Common myeloid progenitor, CD34-positive (primary cell): ENCODE measurements at regions not wholly inside any gene's neighbourhood (a gene's known extent, or its start where the extent isn't known, plus 50 kb on each side); places are given as distances from the start of the nearest gene placed in this dataset.

Source experiments
- CTCF ChIA-PET: fragments of 350-600 bp; sonication (Branson Sonifier 250); formaldehyde crosslinking; loops from one replicate; lab custom pipeline; 2021; ENCODE audit warnings: antibody characterized with exemption; lab: Charles Lee
- POLR2A ChIA-PET: fragments of 350-600 bp; sonication (Branson Sonifier 250); formaldehyde crosslinking; loops from one replicate; lab custom pipeline; 2021; ENCODE audit warnings: antibody characterized with exemption; lab: Charles Lee
- DNase-seq, 3 donors: peaks; one replicate each; pipeline versions ENCODE4 v3.0.0 to v3.0.0-alpha.2; 2013
- H3K27ac ChIP-seq, 2 experiments: 1 replicate in 1 of 2; 2 replicates in 1 of 2; pipeline ENCODE4 v1.7.0; 2013; ENCODE audit warnings: inconsistent platforms in 2 of 2, low read length in 2 of 2, mild to moderate bottlenecking in 2 of 2, low read depth in 1 of 2, moderate library complexity in 1 of 2; ENCODE audit not compliant: severe bottlenecking in 2 of 2, insufficient read depth in 1 of 2, poor library complexity in 1 of 2
- H3K27me3 ChIP-seq, 5 experiments: replicated peaks in 2 of 5; 1 replicate in 3 of 5; 2 replicates in 2 of 5; pipeline versions ENCODE4 v1.6.1 to v1.7.0; 2013; ENCODE audit warnings: low read length in 4 of 5, mild to moderate bottlenecking in 2 of 5, moderate library complexity in 2 of 5, inconsistent platforms in 1 of 5; ENCODE audit not compliant: insufficient read depth in 5 of 5, control insufficient read depth in 4 of 5
- H3K36me3 ChIP-seq, 4 experiments: 1 replicate in 2 of 4; 2 replicates in 2 of 4; pipeline versions ENCODE4 v1.6.1 to v1.7.0; 2013; ENCODE audit warnings: low read length in 3 of 4, control low read depth in 1 of 4, mild to moderate bottlenecking in 1 of 4; ENCODE audit not compliant: control insufficient read depth in 4 of 4, insufficient read depth in 4 of 4
- H3K4me1 ChIP-seq, 4 experiments: 1 replicate in 3 of 4; 2 replicates in 1 of 4; pipeline versions ENCODE4 v1.6.1 to v1.7.1; 2013; ENCODE audit warnings: low read length in 3 of 4, mild to moderate bottlenecking in 3 of 4, control low read depth in 1 of 4, inconsistent platforms in 1 of 4, moderate library complexity in 1 of 4; ENCODE audit not compliant: control insufficient read depth in 4 of 4, insufficient read depth in 4 of 4; ENCODE audit errors: control extremely low read depth in 1 of 4
- H3K4me3 ChIP-seq, 7 experiments: 1 replicate in 4 of 7; 2 replicates in 3 of 7; pipeline versions ENCODE4 v1.5.1 to v1.7.0; 2013; ENCODE audit warnings: mild to moderate bottlenecking in 7 of 7, low read length in 6 of 7, moderate library complexity in 6 of 7, inconsistent platforms in 2 of 7, low read depth in 2 of 7, control low read depth in 1 of 7; ENCODE audit not compliant: insufficient read depth in 4 of 7, control insufficient read depth in 1 of 7; ENCODE audit errors: extremely low read depth in 1 of 7
- H3K9me3 ChIP-seq, 5 experiments: 1 replicate in 4 of 5; 2 replicates in 1 of 5; pipeline versions ENCODE4 v1.6.1 to v1.7.1; 2013; ENCODE audit warnings: low read length in 4 of 5, mild to moderate bottlenecking in 2 of 5, inconsistent platforms in 1 of 5, low read depth in 1 of 5, moderate library complexity in 1 of 5; ENCODE audit not compliant: control insufficient read depth in 4 of 5, insufficient read depth in 2 of 5; ENCODE audit errors: control extremely low read depth in 1 of 5
- WGBS: methylation state at CpG from one replicate; pipeline ENCODE4 v1.1.5; 2013; ENCODE audit not compliant: insufficient coverage; 5-methylcytosine and 5-hydroxymethylcytosine counted together

DNA sequence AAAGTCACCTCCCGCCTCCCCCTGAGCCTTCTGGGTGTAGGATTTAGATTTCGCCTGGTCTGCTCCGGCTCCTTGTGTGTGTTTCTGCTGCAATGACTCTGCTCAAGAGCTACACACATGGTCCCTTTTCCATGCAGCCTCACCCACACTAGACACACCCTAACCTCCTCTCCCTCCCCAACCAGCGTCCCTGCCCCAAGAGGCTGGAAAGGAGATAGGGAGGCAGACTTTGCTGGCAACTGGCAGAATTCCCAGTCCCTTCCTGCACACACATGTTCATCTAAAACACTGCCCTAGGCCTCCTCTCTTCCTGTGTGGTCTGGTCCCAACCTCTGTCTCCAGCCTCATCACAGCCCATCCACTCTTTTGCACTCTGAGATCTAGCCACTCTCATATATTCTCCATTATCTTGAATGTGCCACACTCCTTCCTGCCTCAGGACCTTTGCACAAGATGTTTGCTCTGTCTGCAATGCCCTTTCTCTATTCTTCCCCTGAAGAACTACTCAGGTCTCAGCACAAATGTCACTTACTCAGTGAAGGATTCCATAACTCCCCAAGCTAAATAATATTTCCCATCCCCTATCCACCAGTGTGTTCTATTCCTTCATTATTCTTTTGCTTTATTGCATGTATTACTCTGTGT is 253.8 kb downstream of the CDK5RAP2 start:
- POLR2A ChIA-PET, result no interaction called here

DNA sequence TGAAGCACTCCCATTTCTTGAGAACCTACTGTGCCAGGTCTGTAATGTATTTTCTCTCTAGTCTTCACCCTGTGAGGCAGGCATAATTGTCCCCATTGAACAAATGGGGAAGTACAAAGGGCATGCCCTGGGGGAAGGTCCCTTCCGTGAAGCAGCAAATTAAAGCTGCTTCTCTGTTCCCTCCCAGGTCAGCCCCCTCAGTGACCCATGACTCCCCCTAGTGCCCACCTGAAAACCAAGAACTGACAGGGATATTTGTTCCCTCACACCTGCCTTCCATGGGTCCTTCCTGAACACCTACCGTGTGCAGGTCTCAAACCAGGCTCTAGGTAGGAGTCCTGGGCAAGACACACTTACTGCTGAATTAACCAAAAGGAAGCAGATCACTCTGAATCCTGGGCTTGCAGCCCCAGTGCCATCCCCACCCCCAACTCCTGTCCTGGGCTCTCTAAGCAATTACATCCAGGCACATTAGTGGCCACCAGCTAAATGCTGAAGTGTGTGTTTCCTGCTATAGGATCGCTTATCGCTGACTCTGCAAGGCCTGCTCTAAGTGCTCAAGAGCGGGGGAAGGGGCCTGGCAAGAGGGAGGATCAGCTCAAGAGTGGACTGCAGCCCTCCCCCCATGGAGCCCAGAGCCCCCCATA is 254.8 kb downstream of the CDK5RAP2 start:
- no peak overlapping the region for H3K4me3 ChIP-seq
- H3K9me3 ChIP-seq, result no peaks in the 10 kb centered on the region
- no peaks in the 10 kb centered on the region for H3K4me1 ChIP-seq
- ChIA-PET POLR2A (no interaction called here), CTCF (no interaction called here)
- DNase-seq, result peak in 2 of 3 donors; percentile 2 to 13
- H3K27me3 ChIP-seq, result peaks cover 0 to 4% (median 0%) of the 10 kb centered on the region in 5 experiments
- WGBS, result 34% methylated on average over 5 of the region's 5 CpGs
- no peak overlapping the region for H3K27ac ChIP-seq
- no peaks in the 10 kb centered on the region for H3K36me3 ChIP-seq

More for the DNA sequence above, 253.8 kb downstream of the CDK5RAP2 start:
- no peak for DNase-seq
- CTCF ChIA-PET, result no interaction called here
- Histone ChIP-seq H3K9me3 (no peaks in the 10 kb centered on the region), H3K27ac (no peak overlapping the region), H3K4me3 (no peak overlapping the region), H3K4me1 (no peaks in the 10 kb centered on the region), H3K27me3 (peaks cover 0 to 4% (median 2%) of the 10 kb centered on the region in 5 experiments), H3K36me3 (no peaks in the 10 kb centered on the region)
- WGBS, result 93% methylated on average over 3 of the region's 4 CpGs

DNA sequence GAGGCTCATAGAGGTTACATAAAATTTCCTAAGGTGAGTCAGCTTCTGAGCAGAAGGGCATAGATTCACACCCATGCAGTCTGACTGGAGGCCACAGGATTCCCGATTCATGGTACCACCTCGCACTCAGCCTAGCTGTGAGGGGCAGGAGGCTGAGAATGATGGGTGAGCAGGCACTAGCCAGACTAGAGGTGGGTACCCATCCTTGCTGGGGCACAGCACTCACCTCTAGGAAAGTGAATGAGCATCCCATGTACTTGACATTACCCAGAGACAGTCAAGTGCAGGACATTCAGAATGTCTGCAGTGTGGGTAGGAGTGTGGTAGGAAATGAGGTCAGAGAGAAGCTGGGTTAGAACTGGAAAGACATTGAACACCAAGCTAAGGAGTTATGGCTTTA is 255.5 kb downstream of the CDK5RAP2 start:
- no peak for DNase-seq
- Histone ChIP-seq H3K4me1 (no peaks in the 10 kb centered on the region), H3K9me3 (no peaks in the 10 kb centered on the region), H3K36me3 (no peaks in the 10 kb centered on the region), H3K27ac (no peak overlapping the region), H3K27me3 (peaks cover 0 to 4% (median 0%) of the 10 kb centered on the region in 5 experiments), H3K4me3 (no peak overlapping the region)
- POLR2A ChIA-PET, result no interaction called here
- 100% methylated on average over 2 of the region's 2 CpGs for WGBS
- CTCF ChIA-PET, result no interaction called here

DNA sequence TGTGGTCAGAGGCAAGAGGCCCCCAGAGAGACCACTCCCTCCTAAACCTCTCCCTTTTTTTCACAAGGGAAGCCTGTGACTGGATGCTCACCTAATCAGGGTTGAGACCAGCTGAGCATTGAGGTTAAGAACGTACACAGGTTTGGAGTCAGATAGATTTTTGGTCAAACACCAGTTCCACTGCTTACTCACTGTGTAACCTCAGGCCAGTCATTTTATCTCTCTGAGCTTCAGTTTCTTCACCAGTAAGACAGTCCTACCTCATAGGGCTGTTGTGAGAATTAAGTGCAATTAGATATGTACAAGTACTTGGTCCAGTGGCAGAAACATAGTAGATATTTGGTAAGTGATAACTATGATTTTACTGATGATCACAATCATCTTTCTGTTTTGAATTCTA is 256.8 kb downstream of the CDK5RAP2 start:
- H3K4me3 ChIP-seq, result no peak overlapping the region
- no peaks in the 10 kb centered on the region for H3K9me3 ChIP-seq
- no peak overlapping the region for H3K27ac ChIP-seq
- DNase-seq, result no peak
- H3K27me3 ChIP-seq, result peaks cover 0 to 5% (median 0%) of the 10 kb centered on the region in 5 experiments
- ChIA-PET POLR2A (no interaction called here), CTCF (no interaction called here)
- no peaks in the 10 kb centered on the region for H3K4me1 ChIP-seq
- WGBS, result 80% methylated on average over 1 of the region's 1 CpG
- no peaks in the 10 kb centered on the region for H3K36me3 ChIP-seq

DNA sequence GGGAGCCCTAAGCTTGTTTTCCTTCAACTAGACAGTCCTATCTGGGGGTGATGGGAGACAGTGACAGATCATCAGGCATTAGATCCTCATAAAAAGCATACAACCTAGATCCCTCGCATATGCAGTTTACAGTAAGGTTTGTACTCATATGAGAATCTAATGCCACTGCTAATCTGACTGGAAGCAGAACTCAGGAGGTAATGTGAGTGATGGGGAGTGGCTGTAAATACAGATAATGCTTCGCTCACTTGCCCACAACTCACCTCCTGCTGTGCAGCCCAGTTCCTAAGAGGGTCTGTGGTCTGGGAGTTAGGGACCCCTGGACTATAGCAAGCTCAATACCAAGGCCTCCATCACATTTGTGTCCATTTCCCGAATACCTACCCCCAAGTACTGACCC is 260.5 kb downstream of the CDK5RAP2 start:
- H3K27ac ChIP-seq, result no peak overlapping the region

DNA sequence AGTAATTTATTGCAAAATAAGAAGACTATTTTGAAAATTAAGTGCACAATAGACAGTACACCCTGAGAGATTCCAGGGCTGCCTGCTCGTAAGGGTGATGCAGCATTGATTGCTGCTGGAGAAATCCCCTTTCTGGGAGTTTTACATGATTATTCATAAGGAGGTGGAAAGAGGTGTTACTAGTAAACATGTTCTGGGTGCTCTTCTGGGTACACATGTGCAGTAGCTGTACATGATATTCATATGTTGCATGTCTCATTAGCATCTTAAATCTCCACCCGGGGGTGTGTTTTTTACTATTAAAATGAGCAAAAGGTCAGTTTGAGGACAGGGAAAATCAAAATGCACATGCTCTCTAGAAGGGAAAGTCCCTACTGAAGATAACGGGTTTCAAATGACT is 264.8 kb downstream of the CDK5RAP2 start:
- peaks cover 0 to 1% (median 0%) of the 10 kb centered on the region in 5 experiments for H3K27me3 ChIP-seq
- no peak overlapping the region for H3K27ac ChIP-seq
- H3K4me3 ChIP-seq, result no peak overlapping the region
- H3K9me3 ChIP-seq, result peaks cover 0 to 6% (median 2%) of the 10 kb centered on the region in 5 experiments
- POLR2A ChIA-PET, result no interaction called here
- no peaks in the 10 kb centered on the region for H3K4me1 ChIP-seq
- CTCF ChIA-PET, result no interaction called here
- H3K36me3 ChIP-seq, result no peaks in the 10 kb centered on the region
- no peak for DNase-seq
- 100% methylated on average over 2 of the region's 3 CpGs for WGBS

More for the DNA sequence above, 260.5 kb downstream of the CDK5RAP2 start:
- ChIA-PET POLR2A (no interaction called here), CTCF (interaction anchor here (0.6 kb wide), 1 partner anchor 30 kb away, joined by 3 read pairs; no protein-coding TSS in a partner anchor)
- Histone ChIP-seq H3K36me3 (no peaks in the 10 kb centered on the region), H3K27me3 (peaks cover 0 to 5% (median 0%) of the 10 kb centered on the region in 5 experiments), H3K4me1 (no peaks in the 10 kb centered on the region), H3K4me3 (no peak overlapping the region), H3K9me3 (peaks cover 0 to 3% (median 0%) of the 10 kb centered on the region in 5 experiments)
- DNase-seq, result no peak
- 100% methylated on average over 2 of the region's 3 CpGs for WGBS

DNA sequence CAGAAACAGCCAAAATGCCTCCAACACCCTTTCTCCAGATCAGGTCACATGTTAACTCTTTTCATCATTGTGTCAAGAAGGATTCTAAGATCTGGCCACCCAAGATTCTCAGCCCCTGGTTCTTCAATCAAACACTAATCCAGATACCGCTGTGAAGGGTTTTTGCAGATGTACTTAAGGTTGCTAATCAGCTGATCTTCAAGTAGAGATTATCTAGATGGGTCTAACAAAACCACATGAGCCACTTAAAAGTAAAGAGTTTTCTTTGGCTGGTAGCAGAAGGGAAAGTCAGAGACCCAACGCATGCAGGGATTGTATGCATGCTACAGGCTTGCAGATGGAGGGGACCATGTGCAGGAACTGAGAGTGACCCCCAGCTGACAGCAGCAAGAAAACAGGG is 267.9 kb downstream of the CDK5RAP2 start:
- ChIA-PET CTCF (no interaction called here), POLR2A (no interaction called here)
- 92% methylated on average over 2 of the region's 2 CpGs for whole genome bisulfite sequencing
- H3K4me3 ChIP-seq, result no peak overlapping the region
- no peak overlapping the region for H3K27ac ChIP-seq
- H3K36me3 ChIP-seq, result no peaks in the 10 kb centered on the region
- H3K27me3 ChIP-seq, result no peaks in the 10 kb centered on the region
- DNase-seq, result no peak
- H3K4me1 ChIP-seq, result no peaks in the 10 kb centered on the region
- H3K9me3 ChIP-seq, result peaks cover 0 to 6% (median 2%) of the 10 kb centered on the region in 5 experiments
